GM21723 (cell line): ENCODE measurements at regions not wholly inside any gene's neighbourhood (a gene's known extent, or its start where the extent isn't known, plus 50 kb on each side); places are given as distances from the start of the nearest gene placed in this dataset.

ENCODE experiments used
- ATAC-seq: cut with Tn5 transposase; IDR thresholded peaks from one replicate; pipeline ENCODE4 v1.9.1; 2021; ENCODE audit warnings: mild to moderate bottlenecking, moderate library complexity; ENCODE audit not compliant: unreplicated experiment

- no peak for ATAC-seq
Measured at GRCh38 chr3:13266005-13266404, 154.1 kb downstream of the NUP210 start.

- no peak for ATAC-seq
Measured at GRCh38 chr3:13265507-13265906, 154.6 kb downstream of the NUP210 start.

DNA sequence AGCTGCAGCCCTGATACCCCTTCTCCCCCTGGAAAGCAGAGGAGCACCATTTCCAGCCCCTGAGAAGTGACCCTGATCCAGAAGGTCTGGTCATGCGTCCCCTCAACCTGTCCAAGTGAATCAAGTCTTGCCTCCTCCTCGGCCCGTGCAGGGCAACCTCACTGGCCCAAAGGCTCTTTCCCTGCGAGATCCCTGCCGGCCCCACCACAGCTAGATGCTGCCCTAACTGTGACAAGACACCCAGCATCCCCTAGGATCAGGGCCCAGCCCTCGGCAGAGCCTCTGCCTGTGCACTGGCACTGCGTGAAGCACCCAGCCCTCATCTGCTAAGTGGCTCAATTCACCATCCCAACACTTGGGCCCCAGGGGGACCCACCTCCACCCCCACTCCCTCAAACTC, 155.1 kb downstream of the NUP210 start:
- ATAC-seq = no peak

- no peak for ATAC-seq
Measured at GRCh38 chr3:13264468-13264795, 155.7 kb downstream of the NUP210 start.

DNA sequence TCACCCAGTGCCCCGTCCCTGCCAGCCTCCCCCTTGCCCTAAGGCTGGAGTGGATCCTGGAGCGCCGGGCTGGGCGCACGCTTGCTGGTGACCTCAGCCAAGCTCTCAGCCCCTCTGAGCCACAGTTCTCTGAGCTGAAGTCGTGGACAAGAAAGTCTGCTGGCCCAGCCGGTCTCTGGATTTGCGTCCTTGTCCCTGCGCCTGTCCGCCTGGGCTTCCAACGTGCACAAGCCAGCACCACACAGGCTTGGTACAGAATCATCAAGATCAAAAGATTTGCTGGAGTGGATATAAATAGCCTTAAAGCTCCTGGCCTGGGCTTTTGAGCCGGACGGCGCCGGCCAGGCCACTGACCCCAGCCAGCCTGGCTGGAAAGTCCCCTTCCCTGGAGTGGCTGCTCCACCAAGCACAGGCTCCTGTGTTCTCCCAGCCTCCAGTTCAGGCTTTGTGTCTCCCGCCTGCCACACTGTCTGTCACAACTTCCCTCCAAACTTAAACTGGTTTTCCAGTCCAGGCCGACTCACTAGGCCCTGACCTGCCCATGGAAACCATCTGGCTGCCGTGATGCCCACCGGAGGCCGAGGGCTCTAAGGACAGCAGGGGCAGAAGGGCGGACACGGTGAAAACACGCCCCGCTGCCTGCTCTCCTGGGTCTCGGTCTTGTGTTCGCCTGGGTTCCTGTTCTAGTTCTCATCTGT, 156.2 kb downstream of the NUP210 start:
- no peak for ATAC-seq

DNA sequence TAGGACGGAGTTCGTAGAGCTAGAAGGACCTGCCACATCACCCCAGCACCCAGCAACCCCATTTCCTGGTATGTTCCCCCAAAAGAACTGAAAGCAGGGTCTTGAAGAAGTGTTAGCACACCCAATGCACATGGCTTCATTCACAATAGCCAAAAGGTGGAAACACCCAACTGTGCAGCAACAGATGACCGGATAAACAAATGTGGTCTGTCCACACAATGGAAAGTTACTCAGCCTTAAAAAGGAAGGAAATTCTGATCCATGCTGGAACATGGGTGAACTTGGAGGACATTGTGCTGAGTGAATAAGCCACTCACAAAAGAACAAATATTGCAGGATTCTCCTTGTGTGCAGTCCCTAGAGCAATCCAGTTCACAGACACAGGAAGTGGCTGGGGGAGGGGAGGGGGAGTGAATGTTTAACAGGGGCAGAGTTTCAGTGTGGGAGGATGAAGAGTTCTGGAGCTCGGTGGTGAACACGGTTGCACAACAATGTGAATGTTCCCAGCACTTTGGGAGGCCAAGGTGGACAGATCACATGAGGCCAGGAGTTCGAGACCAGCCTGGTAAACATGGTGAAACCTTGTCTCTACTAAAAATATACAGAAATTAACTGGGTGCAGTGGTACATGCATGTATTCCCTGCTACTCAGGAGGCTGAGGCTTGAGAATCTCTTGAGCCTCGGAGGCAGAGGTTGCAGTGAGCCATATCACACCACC, 157.5 kb downstream of the NUP210 start:
- no peak for ATAC-seq

- ATAC-seq = no peak
Measured at GRCh38 chr3:13261892-13262291, 158.2 kb downstream of the NUP210 start.

DNA sequence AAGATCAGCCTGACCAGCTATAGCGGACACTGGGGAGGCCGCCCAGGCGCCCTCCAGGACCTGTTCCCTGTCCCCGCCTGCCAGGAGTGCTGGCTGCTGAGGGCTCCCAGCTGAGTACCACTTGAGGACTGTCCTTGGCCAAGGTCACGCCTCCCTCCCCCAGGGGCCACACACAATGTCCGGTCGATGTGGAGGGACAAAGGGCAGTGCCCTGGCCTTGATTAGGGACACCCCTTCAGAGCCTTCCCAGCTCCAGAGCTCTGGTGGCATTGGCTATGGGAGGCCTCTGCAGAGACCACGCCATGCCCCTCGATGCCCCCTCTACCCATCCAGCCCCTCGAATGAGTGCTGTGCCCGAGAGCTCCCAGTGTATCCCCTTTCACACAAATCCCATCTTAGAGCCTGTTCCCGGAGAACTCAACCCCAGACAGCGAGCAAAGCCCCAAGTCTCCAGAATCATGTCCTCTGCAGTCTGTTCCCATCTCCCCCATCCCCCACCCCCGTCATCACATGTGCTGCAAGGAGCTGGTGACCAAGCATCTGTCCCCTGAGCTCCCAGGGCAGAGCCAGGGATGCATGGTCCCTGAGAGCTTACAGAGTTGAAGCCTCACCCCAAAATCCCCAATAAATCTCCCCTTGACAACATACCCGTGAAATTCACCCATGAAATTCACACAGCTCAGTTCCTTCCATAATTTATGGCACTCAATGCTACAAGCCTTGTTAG, 158.9 kb downstream of the NUP210 start:
- ATAC-seq = no peak

GRCh38 chr3:13260259-13261103, 159.6 kb downstream of the NUP210 start:
- ATAC-seq = no peak

DNA sequence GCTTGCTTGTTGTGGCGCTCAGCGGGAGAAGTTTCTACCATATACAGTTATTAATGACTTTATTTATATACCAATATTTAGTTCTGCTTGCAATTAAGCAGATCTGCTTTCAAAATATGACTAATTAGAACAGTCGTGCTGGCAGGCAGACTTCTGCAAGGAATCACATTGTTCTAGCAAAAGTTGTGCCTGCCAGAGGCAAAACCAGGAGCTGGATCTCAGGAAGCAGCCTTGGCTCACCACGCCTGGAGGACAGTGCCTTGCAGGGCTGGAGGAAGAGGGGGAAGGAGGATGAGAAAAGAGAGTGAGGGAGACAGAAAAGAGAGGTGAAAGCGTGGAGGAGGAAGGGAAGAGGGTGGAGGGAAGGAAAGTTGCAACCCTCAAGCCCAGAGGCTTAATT, 160.3 kb downstream of the NUP210 start:
- ATAC-seq = no peak

DNA sequence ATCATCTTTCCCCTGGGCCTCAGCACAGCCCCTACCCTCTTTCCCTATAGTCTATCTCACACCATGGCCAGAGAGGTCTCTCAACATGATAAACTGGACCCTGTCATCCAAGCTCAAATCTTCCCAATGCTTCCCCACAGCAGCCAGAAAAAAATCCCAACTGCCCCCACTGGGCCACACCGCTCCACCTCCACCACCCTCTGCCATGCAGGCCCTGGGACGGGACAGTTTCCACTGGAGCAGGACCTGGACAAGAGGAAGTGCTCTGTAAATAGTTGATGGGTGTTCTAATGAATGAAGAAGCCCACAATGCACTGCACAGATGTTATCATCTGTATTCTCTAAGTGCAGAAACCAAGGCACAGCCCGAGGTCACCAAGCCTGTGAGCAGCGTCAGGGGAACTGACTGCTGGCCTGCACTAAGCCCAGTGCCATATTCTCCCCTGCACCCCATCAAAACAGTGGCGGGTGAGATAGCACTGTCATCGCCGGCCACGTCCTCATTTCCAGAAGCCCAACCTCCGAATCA, 161.1 kb downstream of the NUP210 start:
- ATAC-seq = no peak

DNA sequence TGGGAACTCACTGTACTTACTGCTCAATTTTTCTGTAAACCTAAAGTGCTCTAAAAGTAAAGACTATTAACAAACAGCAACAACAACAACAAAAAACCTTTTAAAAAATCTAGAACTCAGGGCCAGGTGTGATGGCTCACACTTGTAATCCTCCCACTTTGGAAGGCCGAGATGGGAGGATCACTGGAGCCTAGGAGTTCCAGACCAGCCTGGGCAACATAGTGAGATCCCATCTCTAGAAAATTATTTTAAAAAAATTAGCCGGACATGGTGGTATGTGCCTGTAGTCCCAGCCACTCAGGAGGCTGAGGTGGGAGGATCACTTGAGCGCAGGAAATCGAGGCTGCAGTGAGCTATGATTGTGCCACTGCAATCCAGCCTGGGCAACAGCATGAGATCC, 161.8 kb downstream of the NUP210 start:
- ATAC-seq = no peak

GRCh38 chr3:13257666-13258065, 162.5 kb downstream of the NUP210 start:
- ATAC-seq = no peak

DNA sequence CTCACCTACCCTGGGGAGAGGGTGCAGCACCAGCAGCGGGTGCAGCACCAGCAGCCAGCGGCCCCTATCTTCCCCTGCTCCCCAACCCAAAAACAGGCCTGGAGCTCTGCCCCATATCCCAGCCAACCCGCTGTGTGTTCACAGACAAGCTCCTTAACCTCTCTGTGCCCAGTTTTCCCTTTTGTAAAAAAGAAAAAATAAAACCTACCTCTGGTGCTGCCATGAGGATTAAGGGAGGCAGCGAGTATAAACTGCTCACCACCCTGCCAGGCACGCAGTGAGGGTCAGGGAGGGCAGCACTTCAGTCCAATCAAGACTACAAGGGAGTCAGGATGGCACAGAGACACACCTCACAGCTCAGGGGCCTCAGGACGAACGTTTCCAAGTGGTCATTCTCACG, 163.3 kb downstream of the NUP210 start:
- no peak for ATAC-seq

GRCh38 chr3:13254028-13254951, 165.8 kb downstream of the NUP210 start:
- ATAC-seq = no peak

GRCh38 chr3:13253208-13253937, 166.7 kb downstream of the NUP210 start:
- no peak for ATAC-seq

- ATAC-seq = no peak
Measured at GRCh38 chr3:13252207-13252606, 167.9 kb downstream of the NUP210 start.

GRCh38 chr3:13251166-13251903, 168.8 kb downstream of the NUP210 start:
- ATAC-seq = no peak
